Ovary (tissue), 3 donors: ENCODE measurements at regions not wholly inside any gene's neighbourhood (a gene's known extent, or its start where the extent isn't known, plus 50 kb on each side); places are given as distances from the start of the nearest gene placed in this dataset.

Source experiments
- EP300 ChIP-seq: sonication (generic); formaldehyde crosslinking; IDR thresholded peaks from one replicate; pipeline ENCODE4 v1.6.1; 2017; ENCODE audit warnings: antibody characterized with exemption
- POLR2A ChIP-seq: fragments of 450-650 bp; IDR thresholded peaks from one replicate; pipeline ENCODE4 v1.6.1; 2017; ENCODE audit warnings: antibody characterized with exemption, mild to moderate bottlenecking, moderate library complexity
- TF ChIP-seq, protein P1 (sequence below), 3 donors: fragments of 450-650 bp in 2 of 3; fragments of 200-600 bp in 1 of 3; IDR thresholded peaks; one replicate each; pipeline versions ENCODE4 v1.5.1 to v1.8.0; 2016 to 2022; ENCODE audit warnings: antibody characterized with exemption in 3 of 3, mild to moderate bottlenecking in 1 of 3
- donor health status: DM: no; HTN: no; CAD: no.

DNA sequence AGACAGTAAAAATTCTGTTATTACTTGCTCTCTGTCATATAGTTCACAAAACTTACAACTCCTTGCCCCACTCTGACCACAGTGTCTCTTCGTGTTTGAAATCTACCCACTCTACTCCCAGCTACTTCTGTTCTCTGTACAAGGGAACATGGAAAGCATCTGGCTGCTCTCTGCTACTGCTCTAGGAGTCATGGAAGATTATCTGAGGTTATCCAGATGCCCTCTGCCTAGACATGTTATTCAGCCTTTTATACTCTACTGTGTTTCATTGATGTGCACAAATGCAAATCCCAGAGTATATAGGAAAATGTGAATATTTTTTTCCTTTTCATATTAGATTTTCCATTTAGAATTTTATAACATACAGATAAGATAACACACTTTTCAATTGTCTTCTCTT, 1525.6 kb downstream of the MAT2B start:
- TF ChIP-seq, protein P1, sequence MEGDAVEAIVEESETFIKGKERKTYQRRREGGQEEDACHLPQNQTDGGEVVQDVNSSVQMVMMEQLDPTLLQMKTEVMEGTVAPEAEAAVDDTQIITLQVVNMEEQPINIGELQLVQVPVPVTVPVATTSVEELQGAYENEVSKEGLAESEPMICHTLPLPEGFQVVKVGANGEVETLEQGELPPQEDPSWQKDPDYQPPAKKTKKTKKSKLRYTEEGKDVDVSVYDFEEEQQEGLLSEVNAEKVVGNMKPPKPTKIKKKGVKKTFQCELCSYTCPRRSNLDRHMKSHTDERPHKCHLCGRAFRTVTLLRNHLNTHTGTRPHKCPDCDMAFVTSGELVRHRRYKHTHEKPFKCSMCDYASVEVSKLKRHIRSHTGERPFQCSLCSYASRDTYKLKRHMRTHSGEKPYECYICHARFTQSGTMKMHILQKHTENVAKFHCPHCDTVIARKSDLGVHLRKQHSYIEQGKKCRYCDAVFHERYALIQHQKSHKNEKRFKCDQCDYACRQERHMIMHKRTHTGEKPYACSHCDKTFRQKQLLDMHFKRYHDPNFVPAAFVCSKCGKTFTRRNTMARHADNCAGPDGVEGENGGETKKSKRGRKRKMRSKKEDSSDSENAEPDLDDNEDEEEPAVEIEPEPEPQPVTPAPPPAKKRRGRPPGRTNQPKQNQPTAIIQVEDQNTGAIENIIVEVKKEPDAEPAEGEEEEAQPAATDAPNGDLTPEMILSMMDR (IDR thresholded peaks at IDR 0.05), result no peak
- TF ChIP-seq POLR2A (no peak), EP300 (no peak)
